ENCODE measurements at regions not wholly inside any gene's neighbourhood (a gene's known extent, or its start where the extent isn't known, plus 50 kb on each side); places are given as distances from the start of the nearest gene placed in this dataset.

GRCh38 chr6:165752451-165752850, 89.4 kb upstream of the PDE10A start:
- intact Hi-C loops (cut with micrococcal nuclease): no loop called here

GRCh38 chr6:165751486-165751885, 88.4 kb upstream of the PDE10A start:
- H3K27me3 ChIP-seq (ENCODE audit: control insufficient read depth in 2 of 2, insufficient read depth in 2 of 2, low read length in 2 of 2): no peaks in the 10 kb centered on the region
- Mint-ChIP-seq H3K27ac (no peak overlapping the region), H3K4me3 (no peak overlapping the region), H3K27me3 (peaks cover 0 to 14% (median 3%) of the 10 kb centered on the region in 5 donors), H3K9me3 (peaks cover 0 to 10% (median 6%) of the 10 kb centered on the region in 11 donors), H3K4me1 (no peaks in the 10 kb centered on the region), H3K36me3 (peaks cover 0 to 4% (median 0%) of the 10 kb centered on the region in 5 donors)
- CTCF ChIA-PET: no interaction called here
- H3K4me1 ChIP-seq (ENCODE audit: control insufficient read depth in 2 of 2, insufficient read depth in 2 of 2, low read length in 2 of 2): no peaks in the 10 kb centered on the region
- intact Hi-C loops (cut with micrococcal nuclease): no loop called here
- H3K27ac ChIP-seq (ENCODE audit: low read depth, low read length): no peak overlapping the region
- POLR2A ChIA-PET: no interaction called here
- no peaks in the 10 kb centered on the region for H3K9me3 ChIP-seq (ENCODE audit: control insufficient read depth in 2 of 3, low read length in 3 of 3)
- no peaks in the 10 kb centered on the region for H3K36me3 ChIP-seq (ENCODE audit: control insufficient read depth in 2 of 3, insufficient read depth in 3 of 3, low read length in 3 of 3)
- H3K4me3 ChIP-seq (ENCODE audit: low read length): no peak overlapping the region
- ATAC-seq (no peak), DNase-seq (no peak)

More at GRCh38 chr6:165752451-165752850, 89.4 kb upstream of the PDE10A start:
- peaks cover 0 to 4% (median 0%) of the 10 kb centered on the region in 5 donors for H3K36me3 Mint-ChIP-seq
- Histone ChIP-seq H3K27me3 (ENCODE audit: control insufficient read depth in 2 of 2, insufficient read depth in 2 of 2, low read length in 2 of 2) (no peaks in the 10 kb centered on the region), H3K27ac (ENCODE audit: low read depth, low read length) (no peak overlapping the region), H3K4me3 (ENCODE audit: low read length) (no peak overlapping the region), H3K36me3 (ENCODE audit: control insufficient read depth in 2 of 3, insufficient read depth in 3 of 3, low read length in 3 of 3) (no peaks in the 10 kb centered on the region), H3K4me1 (ENCODE audit: control insufficient read depth in 2 of 2, insufficient read depth in 2 of 2, low read length in 2 of 2) (no peaks in the 10 kb centered on the region), H3K9me3 (ENCODE audit: control insufficient read depth in 2 of 3, low read length in 3 of 3) (no peaks in the 10 kb centered on the region)
- CTCF ChIA-PET: no interaction called here
- H3K27me3 Mint-ChIP-seq: peaks cover 0 to 16% (median 3%) of the 10 kb centered on the region in 5 donors
- POLR2A ChIA-PET: no interaction called here
- no peak overlapping the region for H3K27ac Mint-ChIP-seq
- no peak for DNase-seq
- H3K4me1 Mint-ChIP-seq: no peaks in the 10 kb centered on the region
- ATAC-seq: no peak
- H3K4me3 Mint-ChIP-seq: no peak overlapping the region
- H3K9me3 Mint-ChIP-seq: peaks cover 0 to 10% (median 6%) of the 10 kb centered on the region in 11 donors

DNA sequence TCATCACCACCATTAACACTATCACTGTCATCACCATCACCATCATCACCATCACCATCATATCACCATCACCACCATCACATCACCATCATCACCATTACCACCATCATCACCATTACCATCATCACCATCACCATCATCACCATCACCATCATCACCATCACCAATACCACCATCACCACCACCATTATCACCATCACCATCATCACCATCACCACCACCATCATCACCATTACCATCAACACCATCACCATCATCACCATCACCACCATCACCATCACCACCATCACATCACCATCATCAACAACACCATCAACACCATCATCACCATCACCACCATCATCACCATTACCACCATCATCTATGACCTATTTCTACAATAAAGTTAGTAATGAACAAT, 86.1 kb upstream of the PDE10A start:
- DNase-seq (no peak), ATAC-seq (no peak)
- no peaks in the 10 kb centered on the region for H3K4me1 ChIP-seq (ENCODE audit: control insufficient read depth in 2 of 2, insufficient read depth in 2 of 2, low read length in 2 of 2)
- no peaks in the 10 kb centered on the region for H3K9me3 ChIP-seq (ENCODE audit: control insufficient read depth in 2 of 3, low read length in 3 of 3)
- no peaks in the 10 kb centered on the region for H3K27me3 ChIP-seq (ENCODE audit: control insufficient read depth in 2 of 2, insufficient read depth in 2 of 2, low read length in 2 of 2)
- Mint-ChIP-seq H3K36me3 (peaks cover 0 to 4% (median 0%) of the 10 kb centered on the region in 5 donors), H3K4me3 (no peak overlapping the region), H3K9me3 (peaks cover 0 to 10% (median 6%) of the 10 kb centered on the region in 11 donors), H3K27ac (no peak overlapping the region), H3K4me1 (no peaks in the 10 kb centered on the region), H3K27me3 (peaks cover 0 to 9% (median 3%) of the 10 kb centered on the region in 5 donors)
- intact Hi-C loops (cut with micrococcal nuclease): no loop called here
- H3K27ac ChIP-seq (ENCODE audit: low read depth, low read length): no peak overlapping the region
- no peaks in the 10 kb centered on the region for H3K36me3 ChIP-seq (ENCODE audit: control insufficient read depth in 2 of 3, insufficient read depth in 3 of 3, low read length in 3 of 3)
- no peak overlapping the region for H3K4me3 ChIP-seq (ENCODE audit: low read length)
- CTCF ChIA-PET: no interaction called here
- POLR2A ChIA-PET: no interaction called here

GRCh38 chr6:165748390-165748789, 85.3 kb upstream of the PDE10A start:
- H3K9me3 ChIP-seq (ENCODE audit: control insufficient read depth in 2 of 3, low read length in 3 of 3): no peaks in the 10 kb centered on the region
- H3K36me3 Mint-ChIP-seq: peaks cover 0 to 4% (median 0%) of the 10 kb centered on the region in 5 donors
- peaks cover 0 to 10% (median 6%) of the 10 kb centered on the region in 11 donors for H3K9me3 Mint-ChIP-seq
- H3K4me1 ChIP-seq (ENCODE audit: control insufficient read depth in 2 of 2, insufficient read depth in 2 of 2, low read length in 2 of 2): no peaks in the 10 kb centered on the region
- H3K4me3 Mint-ChIP-seq: no peak overlapping the region
- H3K27me3 ChIP-seq (ENCODE audit: control insufficient read depth in 2 of 2, insufficient read depth in 2 of 2, low read length in 2 of 2): no peaks in the 10 kb centered on the region
- no peaks in the 10 kb centered on the region for H3K36me3 ChIP-seq (ENCODE audit: control insufficient read depth in 2 of 3, insufficient read depth in 3 of 3, low read length in 3 of 3)
- DNase-seq (no peak), ATAC-seq (no peak)
- H3K27ac Mint-ChIP-seq: no peak overlapping the region
- H3K4me3 ChIP-seq (ENCODE audit: low read length): no peak overlapping the region
- H3K27me3 Mint-ChIP-seq: peaks cover 0 to 13% (median 3%) of the 10 kb centered on the region in 5 donors
- ChIA-PET POLR2A (no interaction called here), CTCF (no interaction called here)
- intact Hi-C loops (cut with micrococcal nuclease): no loop called here
- no peak overlapping the region for H3K27ac ChIP-seq (ENCODE audit: low read depth, low read length)
- H3K4me1 Mint-ChIP-seq: no peaks in the 10 kb centered on the region

DNA sequence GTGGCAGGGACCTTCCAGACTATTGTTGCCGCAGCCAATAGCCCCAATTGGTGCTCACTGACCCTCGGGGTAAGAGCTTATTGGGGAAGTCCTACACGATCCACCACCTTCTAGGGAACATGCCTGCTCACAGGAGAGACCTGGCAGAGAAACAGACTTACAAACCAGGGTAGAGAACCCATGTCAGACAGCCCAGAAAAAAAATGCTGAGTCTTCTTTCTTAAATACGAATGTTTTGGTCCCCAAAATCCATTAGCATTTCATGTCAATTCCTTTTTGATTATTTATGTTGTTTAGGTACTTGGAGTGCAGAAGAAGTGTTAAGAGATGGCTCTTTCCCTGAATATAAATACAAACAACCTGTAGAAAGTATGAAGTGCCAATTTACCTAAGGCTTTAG, 84.9 kb upstream of the PDE10A start:
- H3K4me3 ChIP-seq (ENCODE audit: low read length): no peak overlapping the region
- ChIA-PET CTCF (no interaction called here), POLR2A (no interaction called here)
- H3K27me3 ChIP-seq (ENCODE audit: control insufficient read depth in 2 of 2, insufficient read depth in 2 of 2, low read length in 2 of 2): no peaks in the 10 kb centered on the region
- no peaks in the 10 kb centered on the region for H3K4me1 ChIP-seq (ENCODE audit: control insufficient read depth in 2 of 2, insufficient read depth in 2 of 2, low read length in 2 of 2)
- Mint-ChIP-seq H3K4me1 (no peaks in the 10 kb centered on the region), H3K27me3 (peaks cover 0 to 15% (median 3%) of the 10 kb centered on the region in 5 donors), H3K4me3 (no peak overlapping the region), H3K9me3 (peaks cover 0 to 10% (median 6%) of the 10 kb centered on the region in 11 donors), H3K27ac (no peak overlapping the region), H3K36me3 (peaks cover 0 to 4% (median 0%) of the 10 kb centered on the region in 5 donors)
- DNase-seq (no peak), ATAC-seq (no peak)
- no peaks in the 10 kb centered on the region for H3K36me3 ChIP-seq (ENCODE audit: control insufficient read depth in 2 of 3, insufficient read depth in 3 of 3, low read length in 3 of 3)
- no peak overlapping the region for H3K27ac ChIP-seq (ENCODE audit: low read depth, low read length)
- no peaks in the 10 kb centered on the region for H3K9me3 ChIP-seq (ENCODE audit: control insufficient read depth in 2 of 3, low read length in 3 of 3)
- intact Hi-C loops (cut with micrococcal nuclease): no loop called here

GRCh38 chr6:165746331-165746730, 83.3 kb upstream of the PDE10A start:
- Mint-ChIP-seq H3K9me3 (peaks cover 0 to 10% (median 6%) of the 10 kb centered on the region in 11 donors), H3K36me3 (peaks cover 0 to 4% (median 0%) of the 10 kb centered on the region in 5 donors), H3K27ac (no peak overlapping the region), H3K4me1 (no peaks in the 10 kb centered on the region), H3K4me3 (no peak overlapping the region), H3K27me3 (peaks cover 0 to 15% (median 1%) of the 10 kb centered on the region in 5 donors)
- Histone ChIP-seq H3K4me1 (ENCODE audit: control insufficient read depth in 2 of 2, insufficient read depth in 2 of 2, low read length in 2 of 2) (no peaks in the 10 kb centered on the region), H3K36me3 (ENCODE audit: control insufficient read depth in 2 of 3, insufficient read depth in 3 of 3, low read length in 3 of 3) (no peaks in the 10 kb centered on the region), H3K4me3 (ENCODE audit: low read length) (no peak overlapping the region), H3K27me3 (ENCODE audit: control insufficient read depth in 2 of 2, insufficient read depth in 2 of 2, low read length in 2 of 2) (no peaks in the 10 kb centered on the region), H3K27ac (ENCODE audit: low read depth, low read length) (no peak overlapping the region), H3K9me3 (ENCODE audit: control insufficient read depth in 2 of 3, low read length in 3 of 3) (no peaks in the 10 kb centered on the region)
- ChIA-PET POLR2A (no interaction called here), CTCF (no interaction called here)
- DNase-seq (no peak), ATAC-seq (no peak)
- intact Hi-C loops (cut with micrococcal nuclease): no loop called here

DNA sequence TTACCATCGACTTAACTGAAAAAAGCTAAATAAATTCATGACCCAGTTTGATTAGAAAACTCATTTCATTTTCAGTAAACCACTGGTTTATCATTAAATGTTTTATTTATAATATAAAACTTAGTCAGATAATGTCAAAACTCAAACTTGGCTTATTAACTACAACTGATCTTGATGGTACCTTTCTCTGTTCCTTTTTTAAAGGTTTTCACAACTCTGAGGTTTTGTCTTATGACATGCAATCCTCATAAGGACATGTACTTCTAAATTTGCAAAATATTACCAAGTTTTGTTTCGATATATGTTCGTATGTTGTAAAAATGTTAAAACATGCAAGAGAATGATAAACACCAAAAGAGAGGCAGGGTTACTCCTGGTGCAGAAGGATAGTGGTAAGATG, 82.5 kb upstream of the PDE10A start:
- no peak overlapping the region for H3K4me3 Mint-ChIP-seq
- ATAC-seq (no peak), DNase-seq (no peak)
- peaks cover 0 to 12% (median 6%) of the 10 kb centered on the region in 11 donors for H3K9me3 Mint-ChIP-seq
- H3K36me3 Mint-ChIP-seq: peaks cover 0 to 4% (median 0%) of the 10 kb centered on the region in 5 donors
- H3K9me3 ChIP-seq (ENCODE audit: control insufficient read depth in 2 of 3, low read length in 3 of 3): no peaks in the 10 kb centered on the region
- intact Hi-C loops (cut with micrococcal nuclease): no loop called here
- no peaks in the 10 kb centered on the region for H3K27me3 ChIP-seq (ENCODE audit: control insufficient read depth in 2 of 2, insufficient read depth in 2 of 2, low read length in 2 of 2)
- H3K4me1 ChIP-seq (ENCODE audit: control insufficient read depth in 2 of 2, insufficient read depth in 2 of 2, low read length in 2 of 2): no peaks in the 10 kb centered on the region
- H3K4me3 ChIP-seq (ENCODE audit: low read length): no peak overlapping the region
- POLR2A ChIA-PET: no interaction called here
- H3K27ac ChIP-seq (ENCODE audit: low read depth, low read length): no peak overlapping the region
- no peaks in the 10 kb centered on the region for H3K36me3 ChIP-seq (ENCODE audit: control insufficient read depth in 2 of 3, insufficient read depth in 3 of 3, low read length in 3 of 3)
- peaks cover 0 to 11% (median 0%) of the 10 kb centered on the region in 5 donors for H3K27me3 Mint-ChIP-seq
- H3K4me1 Mint-ChIP-seq: no peaks in the 10 kb centered on the region
- CTCF ChIA-PET: interaction anchor here (1.0 kb wide), 1 partner anchor 16 kb away, joined by 4 read pairs; no protein-coding TSS in a partner anchor
- no peak overlapping the region for H3K27ac Mint-ChIP-seq

Measured in naive thymus-derived CD4-positive, alpha-beta T cell (primary cell).